ENCODE measurements at regions not wholly inside any gene's neighbourhood (a gene's known extent, or its start where the extent isn't known, plus 50 kb on each side); places are given as distances from the start of the nearest gene placed in this dataset.
"Not testable (repeated sequence)": the region's sequence is repeated elsewhere in the genome, so short reads cannot be mapped to it uniquely, and the experiment has no call there.

- not testable (repeated sequence) for H3K27ac ChIP-seq (ENCODE audit: low read depth in 1 of 2, low read length in 1 of 2)
These were observed 133.4 kb downstream of the SPDYE17 start for GRCh38 chr7:76898807-76899206.

GRCh38 chr7:76897007-76897406 lies 135.2 kb downstream of the SPDYE17 start:
- not testable (repeated sequence) for DNase-seq (ENCODE audit: low read depth in 6 of 9, low spot score in 9 of 9)

More at GRCh38 chr7:76898807-76899206, 133.4 kb downstream of the SPDYE17 start:
- H3K4me1 ChIP-seq (ENCODE audit: control insufficient read depth in 2 of 2, insufficient read depth in 2 of 2, low read length in 2 of 2); H3K9me3 ChIP-seq (ENCODE audit: control insufficient read depth in 2 of 2, insufficient read depth in 1 of 2, low read length in 1 of 2); DNase-seq (ENCODE audit: low read depth in 6 of 9, low spot score in 9 of 9); H3K36me3 ChIP-seq (ENCODE audit: control insufficient read depth in 2 of 2, insufficient read depth in 2 of 2, low read length in 1 of 2); H3K27me3 ChIP-seq (ENCODE audit: control insufficient read depth in 2 of 2, insufficient read depth in 1 of 2, low read length in 1 of 2); H3K4me3 ChIP-seq (ENCODE audit: low read length in 2 of 2): not testable (repeated sequence)
- WGBS, result 98% methylated on average over 5 of the region's 5 CpGs

GRCh38 chr7:76895696-76896095 lies 136.5 kb downstream of the SPDYE17 start:
- DNase-seq (ENCODE audit: low read depth in 6 of 9, low spot score in 9 of 9); H3K4me1 ChIP-seq (ENCODE audit: control insufficient read depth in 2 of 2, insufficient read depth in 2 of 2, low read length in 2 of 2); H3K36me3 ChIP-seq (ENCODE audit: control insufficient read depth in 2 of 2, insufficient read depth in 2 of 2, low read length in 1 of 2); H3K27me3 ChIP-seq (ENCODE audit: control insufficient read depth in 2 of 2, insufficient read depth in 1 of 2, low read length in 1 of 2); H3K27ac ChIP-seq (ENCODE audit: low read depth in 1 of 2, low read length in 1 of 2); H3K4me3 ChIP-seq (ENCODE audit: low read length in 2 of 2); H3K9me3 ChIP-seq (ENCODE audit: control insufficient read depth in 2 of 2, insufficient read depth in 1 of 2, low read length in 1 of 2): not testable (repeated sequence)
- WGBS, result 89% methylated on average over 4 of the region's 4 CpGs

More at GRCh38 chr7:76897007-76897406, 135.2 kb downstream of the SPDYE17 start:
- 96% methylated on average over 2 of the region's 2 CpGs for WGBS
- H3K4me3 ChIP-seq (ENCODE audit: low read length in 2 of 2); H3K4me1 ChIP-seq (ENCODE audit: control insufficient read depth in 2 of 2, insufficient read depth in 2 of 2, low read length in 2 of 2); H3K36me3 ChIP-seq (ENCODE audit: control insufficient read depth in 2 of 2, insufficient read depth in 2 of 2, low read length in 1 of 2); H3K9me3 ChIP-seq (ENCODE audit: control insufficient read depth in 2 of 2, insufficient read depth in 1 of 2, low read length in 1 of 2); H3K27ac ChIP-seq (ENCODE audit: low read depth in 1 of 2, low read length in 1 of 2); H3K27me3 ChIP-seq (ENCODE audit: control insufficient read depth in 2 of 2, insufficient read depth in 1 of 2, low read length in 1 of 2): not testable (repeated sequence)

- not testable (repeated sequence) for H3K9me3 ChIP-seq (ENCODE audit: control insufficient read depth in 2 of 2, insufficient read depth in 1 of 2, low read length in 1 of 2); DNase-seq (ENCODE audit: low read depth in 6 of 9, low spot score in 9 of 9); H3K27ac ChIP-seq (ENCODE audit: low read depth in 1 of 2, low read length in 1 of 2); H3K4me3 ChIP-seq (ENCODE audit: low read length in 2 of 2); H3K36me3 ChIP-seq (ENCODE audit: control insufficient read depth in 2 of 2, insufficient read depth in 2 of 2, low read length in 1 of 2); H3K4me1 ChIP-seq (ENCODE audit: control insufficient read depth in 2 of 2, insufficient read depth in 2 of 2, low read length in 2 of 2); H3K27me3 ChIP-seq (ENCODE audit: control insufficient read depth in 2 of 2, insufficient read depth in 1 of 2, low read length in 1 of 2)
- WGBS, result 95% methylated on average over 1 of the region's 1 CpG
These were observed 140.4 kb downstream of the SPDYE17 start for GRCh38 chr7:76891771-76892170.

- not testable (repeated sequence) for H3K4me1 ChIP-seq (ENCODE audit: control insufficient read depth in 2 of 2, insufficient read depth in 2 of 2, low read length in 2 of 2); H3K9me3 ChIP-seq (ENCODE audit: control insufficient read depth in 2 of 2, insufficient read depth in 1 of 2, low read length in 1 of 2); H3K36me3 ChIP-seq (ENCODE audit: control insufficient read depth in 2 of 2, insufficient read depth in 2 of 2, low read length in 1 of 2); H3K4me3 ChIP-seq (ENCODE audit: low read length in 2 of 2); H3K27me3 ChIP-seq (ENCODE audit: control insufficient read depth in 2 of 2, insufficient read depth in 1 of 2, low read length in 1 of 2); H3K27ac ChIP-seq (ENCODE audit: low read depth in 1 of 2, low read length in 1 of 2)
- WGBS, result 79% methylated on average over 6 of the region's 7 CpGs
- DNase-seq (ENCODE audit: low read depth in 6 of 9, low spot score in 9 of 9), result peak in 1 of 9 donors; percentile 8
These were observed 152.3 kb downstream of the SPDYE17 start for GRCh38 chr7:76879733-76880288.

- H3K27ac ChIP-seq (ENCODE audit: low read depth in 1 of 2, low read length in 1 of 2); H3K4me3 ChIP-seq (ENCODE audit: low read length in 2 of 2); H3K36me3 ChIP-seq (ENCODE audit: control insufficient read depth in 2 of 2, insufficient read depth in 2 of 2, low read length in 1 of 2); H3K4me1 ChIP-seq (ENCODE audit: control insufficient read depth in 2 of 2, insufficient read depth in 2 of 2, low read length in 2 of 2); H3K27me3 ChIP-seq (ENCODE audit: control insufficient read depth in 2 of 2, insufficient read depth in 1 of 2, low read length in 1 of 2); DNase-seq (ENCODE audit: low read depth in 6 of 9, low spot score in 9 of 9); H3K9me3 ChIP-seq (ENCODE audit: control insufficient read depth in 2 of 2, insufficient read depth in 1 of 2, low read length in 1 of 2): not testable (repeated sequence)
These were observed 156.4 kb downstream of the SPDYE17 start for GRCh38 chr7:76875760-76876159.

- 88% methylated on average over 1 of the region's 1 CpG for WGBS
These were observed 161.7 kb downstream of the SPDYE17 start for GRCh38 chr7:76870504-76870808.

GRCh38 chr7:76867364-76867889 lies 164.7 kb downstream of the SPDYE17 start:
- not testable (repeated sequence) for DNase-seq (ENCODE audit: low read depth in 6 of 9, low spot score in 9 of 9)

More at GRCh38 chr7:76870504-76870808, 161.7 kb downstream of the SPDYE17 start:
- not testable (repeated sequence) for H3K27me3 ChIP-seq (ENCODE audit: control insufficient read depth in 2 of 2, insufficient read depth in 1 of 2, low read length in 1 of 2); H3K4me1 ChIP-seq (ENCODE audit: control insufficient read depth in 2 of 2, insufficient read depth in 2 of 2, low read length in 2 of 2); DNase-seq (ENCODE audit: low read depth in 6 of 9, low spot score in 9 of 9); H3K27ac ChIP-seq (ENCODE audit: low read depth in 1 of 2, low read length in 1 of 2); H3K36me3 ChIP-seq (ENCODE audit: control insufficient read depth in 2 of 2, insufficient read depth in 2 of 2, low read length in 1 of 2); H3K9me3 ChIP-seq (ENCODE audit: control insufficient read depth in 2 of 2, insufficient read depth in 1 of 2, low read length in 1 of 2); H3K4me3 ChIP-seq (ENCODE audit: low read length in 2 of 2)

GRCh38 chr7:76863150-76863773 lies 168.9 kb downstream of the SPDYE17 start:
- H3K36me3 ChIP-seq (ENCODE audit: control insufficient read depth in 2 of 2, insufficient read depth in 2 of 2, low read length in 1 of 2); H3K4me3 ChIP-seq (ENCODE audit: low read length in 2 of 2); DNase-seq (ENCODE audit: low read depth in 6 of 9, low spot score in 9 of 9); H3K4me1 ChIP-seq (ENCODE audit: control insufficient read depth in 2 of 2, insufficient read depth in 2 of 2, low read length in 2 of 2); H3K27ac ChIP-seq (ENCODE audit: low read depth in 1 of 2, low read length in 1 of 2); H3K9me3 ChIP-seq (ENCODE audit: control insufficient read depth in 2 of 2, insufficient read depth in 1 of 2, low read length in 1 of 2); H3K27me3 ChIP-seq (ENCODE audit: control insufficient read depth in 2 of 2, insufficient read depth in 1 of 2, low read length in 1 of 2): not testable (repeated sequence)
- WGBS, result 96% methylated on average over 1 of the region's 5 CpGs

More at GRCh38 chr7:76867364-76867889, 164.7 kb downstream of the SPDYE17 start:
- H3K9me3 ChIP-seq (ENCODE audit: control insufficient read depth in 2 of 2, insufficient read depth in 1 of 2, low read length in 1 of 2); H3K27ac ChIP-seq (ENCODE audit: low read depth in 1 of 2, low read length in 1 of 2); H3K4me1 ChIP-seq (ENCODE audit: control insufficient read depth in 2 of 2, insufficient read depth in 2 of 2, low read length in 2 of 2); H3K4me3 ChIP-seq (ENCODE audit: low read length in 2 of 2); H3K27me3 ChIP-seq (ENCODE audit: control insufficient read depth in 2 of 2, insufficient read depth in 1 of 2, low read length in 1 of 2); H3K36me3 ChIP-seq (ENCODE audit: control insufficient read depth in 2 of 2, insufficient read depth in 2 of 2, low read length in 1 of 2): not testable (repeated sequence)
- WGBS, result 92% methylated on average over 3 of the region's 4 CpGs

Data from thymus (tissue), 11 donors.